Astrocyte (in vitro differentiated cells and primary cell): ENCODE measurements at regions not wholly inside any gene's neighbourhood (a gene's known extent, or its start where the extent isn't known, plus 50 kb on each side); places are given as distances from the start of the nearest gene placed in this dataset.

Experiments used
- DNase-seq: peaks from one replicate; pipeline ENCODE4 v3.0.0-alpha.2; 2010; ENCODE audit warnings: low read depth
- FAIRE-seq: peaks from 2 replicates; lab custom pipeline; 2011; peaks lifted over from hg19 to GRCh38; lab: Jason Lieb, UNC
- H2AFZ ChIP-seq: 2 replicates; pipeline ENCODE4 v1.6.0; 2012; ENCODE audit warnings: low read depth, low read length, inconsistent platforms
- H3K27ac ChIP-seq: 2 replicates; pipeline ENCODE4 v1.5.1; 2011; ENCODE audit warnings: low read depth, low read length, inconsistent platforms
- H3K27me3 ChIP-seq: 2 replicates; pipeline ENCODE4 v1.6.0; 2011; ENCODE audit warnings: low read length, inconsistent platforms; ENCODE audit not compliant: insufficient read depth
- H3K36me3 ChIP-seq: 2 replicates; pipeline ENCODE4 v1.5.1; 2011; ENCODE audit warnings: low read length, inconsistent platforms; ENCODE audit not compliant: insufficient read depth
- H3K4me1 ChIP-seq: 2 replicates; pipeline ENCODE4 v1.5.1; 2011; ENCODE audit warnings: low read length, inconsistent platforms; ENCODE audit not compliant: insufficient read depth
- H3K4me2 ChIP-seq: 2 replicates; pipeline ENCODE4 v1.6.0; 2012; ENCODE audit warnings: low read length, inconsistent platforms
- H3K4me3 ChIP-seq: 2 replicates; pipeline ENCODE4 v1.5.1; 2011; ENCODE audit warnings: low read depth, mild to moderate bottlenecking, low read length, inconsistent platforms; ENCODE audit not compliant: insufficient read depth
- H3K79me2 ChIP-seq: 2 replicates; pipeline ENCODE4 v1.6.0; 2012; ENCODE audit warnings: mild to moderate bottlenecking, low read length, inconsistent platforms; ENCODE audit not compliant: insufficient read depth
- H3K9ac ChIP-seq: 2 replicates; pipeline ENCODE4 v1.6.0; 2012; ENCODE audit warnings: mild to moderate bottlenecking, low read length, inconsistent platforms
- H3K9me3 ChIP-seq: 2 replicates; pipeline ENCODE4 v1.5.1; 2012; ENCODE audit warnings: low read depth, mild to moderate bottlenecking, low read length, inconsistent platforms; ENCODE audit not compliant: insufficient read depth
- H4K20me1 ChIP-seq: 2 replicates; pipeline ENCODE4 v1.6.0; 2012; ENCODE audit warnings: low read length, inconsistent platforms; ENCODE audit not compliant: insufficient read depth
- H3K27ac Mint-ChIP-seq: one replicate; pipeline ENCODE4 v1.8.0; 2021; ENCODE audit warnings: mild to moderate bottlenecking, mixed read lengths; ENCODE audit not compliant: unreplicated experiment
- H3K27me3 Mint-ChIP-seq: one replicate; pipeline ENCODE4 v1.8.0; 2021; ENCODE audit warnings: low read depth, mixed read lengths; ENCODE audit not compliant: unreplicated experiment
- H3K36me3 Mint-ChIP-seq: one replicate; pipeline ENCODE4 v1.8.0; 2021; ENCODE audit warnings: low read depth, mixed read lengths; ENCODE audit not compliant: unreplicated experiment
- H3K4me1 Mint-ChIP-seq: one replicate; pipeline ENCODE4 v1.8.0; 2021; ENCODE audit warnings: low read depth, mixed read lengths; ENCODE audit not compliant: unreplicated experiment
- H3K4me3 Mint-ChIP-seq: one replicate; pipeline ENCODE4 v1.8.0; 2021; ENCODE audit warnings: mild to moderate bottlenecking, moderate library complexity, mixed read lengths; ENCODE audit not compliant: unreplicated experiment
- H3K9me3 Mint-ChIP-seq: one replicate; pipeline ENCODE4 v1.8.0; 2021; ENCODE audit warnings: mild to moderate bottlenecking, mixed read lengths; ENCODE audit not compliant: unreplicated experiment
- EZH2 ChIP-seq: IDR thresholded peaks from 2 replicates; pipeline ENCODE4 v1.6.1; 2012; ENCODE audit warnings: mild to moderate bottlenecking, low read length, inconsistent platforms; ENCODE audit not compliant: insufficient read depth
- TF ChIP-seq, protein P1 (sequence below): IDR thresholded peaks from 2 replicates; pipeline ENCODE4 v1.5.1; 2011; ENCODE audit warnings: low read depth, mild to moderate bottlenecking, inconsistent platforms, low read length, moderate library complexity; ENCODE audit not compliant: insufficient read depth

DNA sequence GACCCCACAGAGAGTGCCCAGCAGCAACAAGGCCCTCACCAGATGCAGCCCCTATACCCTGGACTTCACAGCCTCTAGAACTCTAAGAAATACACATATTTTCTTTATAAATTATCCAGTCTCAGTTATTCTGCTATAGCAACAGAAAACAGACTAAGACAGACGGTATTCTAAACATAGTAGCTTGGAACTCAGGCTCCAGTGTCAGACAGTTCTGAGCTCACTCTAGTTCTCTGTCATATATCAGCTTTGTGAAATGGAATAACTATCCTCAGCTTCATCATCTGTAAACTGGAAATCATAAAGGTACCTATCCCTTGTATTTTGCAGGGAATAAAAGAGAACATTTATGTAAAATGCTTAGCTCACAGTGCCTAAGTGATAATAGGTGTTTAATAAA, 127.4 kb downstream of the GLUL start:
- Histone ChIP-seq H3K9me3 (no peaks in the 10 kb centered on the region), H3K4me2 (no peak overlapping the region), H3K4me1 (no peaks in the 10 kb centered on the region), H3K27ac (no peak overlapping the region), H2AFZ (no peak overlapping the region), H3K36me3 (no peaks in the 10 kb centered on the region), H3K4me3 (no peak overlapping the region), H3K27me3 (no peaks in the 10 kb centered on the region), H3K79me2 (no peaks in the 10 kb centered on the region), H3K9ac (no peak overlapping the region), H4K20me1 (no peaks in the 10 kb centered on the region)
- Mint-ChIP-seq H3K27ac (no peak overlapping the region), H3K9me3 (peaks cover 3% of the 10 kb centered on the region), H3K4me1 (peaks cover 6% of the 10 kb centered on the region), H3K36me3 (no peaks in the 10 kb centered on the region), H3K27me3 (peaks cover 8% of the 10 kb centered on the region), H3K4me3 (no peak overlapping the region)
- DNase-seq (no peak), FAIRE-seq (no peak)
- TF ChIP-seq, protein P1, sequence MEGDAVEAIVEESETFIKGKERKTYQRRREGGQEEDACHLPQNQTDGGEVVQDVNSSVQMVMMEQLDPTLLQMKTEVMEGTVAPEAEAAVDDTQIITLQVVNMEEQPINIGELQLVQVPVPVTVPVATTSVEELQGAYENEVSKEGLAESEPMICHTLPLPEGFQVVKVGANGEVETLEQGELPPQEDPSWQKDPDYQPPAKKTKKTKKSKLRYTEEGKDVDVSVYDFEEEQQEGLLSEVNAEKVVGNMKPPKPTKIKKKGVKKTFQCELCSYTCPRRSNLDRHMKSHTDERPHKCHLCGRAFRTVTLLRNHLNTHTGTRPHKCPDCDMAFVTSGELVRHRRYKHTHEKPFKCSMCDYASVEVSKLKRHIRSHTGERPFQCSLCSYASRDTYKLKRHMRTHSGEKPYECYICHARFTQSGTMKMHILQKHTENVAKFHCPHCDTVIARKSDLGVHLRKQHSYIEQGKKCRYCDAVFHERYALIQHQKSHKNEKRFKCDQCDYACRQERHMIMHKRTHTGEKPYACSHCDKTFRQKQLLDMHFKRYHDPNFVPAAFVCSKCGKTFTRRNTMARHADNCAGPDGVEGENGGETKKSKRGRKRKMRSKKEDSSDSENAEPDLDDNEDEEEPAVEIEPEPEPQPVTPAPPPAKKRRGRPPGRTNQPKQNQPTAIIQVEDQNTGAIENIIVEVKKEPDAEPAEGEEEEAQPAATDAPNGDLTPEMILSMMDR = no peak
- no peak for TF ChIP-seq EZH2

DNA sequence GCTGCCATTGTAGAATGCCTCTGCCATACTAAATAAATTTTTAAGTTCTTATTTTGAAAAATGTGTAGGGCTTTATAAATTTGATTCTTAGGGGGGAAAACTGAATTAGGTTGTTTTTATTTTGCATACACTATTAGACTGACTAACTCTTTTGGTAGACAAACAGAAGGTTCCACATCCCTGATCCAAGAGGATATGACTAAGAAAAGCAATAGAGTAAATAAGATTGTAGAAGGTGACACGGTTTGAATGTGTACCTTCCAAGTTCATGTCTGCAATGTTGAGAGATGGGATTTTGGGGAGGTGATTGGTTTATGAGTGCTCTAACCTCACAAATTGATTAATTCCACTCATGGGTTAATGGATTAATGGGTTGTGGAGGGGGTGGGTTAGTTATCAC, 127.9 kb downstream of the GLUL start:
- Histone ChIP-seq H3K79me2 (no peaks in the 10 kb centered on the region), H3K27me3 (no peaks in the 10 kb centered on the region), H4K20me1 (no peaks in the 10 kb centered on the region), H3K4me3 (no peak overlapping the region), H3K27ac (no peak overlapping the region), H3K4me2 (no peak overlapping the region), H3K9ac (no peak overlapping the region), H3K9me3 (no peaks in the 10 kb centered on the region), H3K36me3 (no peaks in the 10 kb centered on the region), H2AFZ (no peak overlapping the region), H3K4me1 (no peaks in the 10 kb centered on the region)
- Mint-ChIP-seq H3K4me1 (peaks cover 6% of the 10 kb centered on the region), H3K27ac (no peak overlapping the region), H3K36me3 (no peaks in the 10 kb centered on the region), H3K9me3 (peaks cover 3% of the 10 kb centered on the region), H3K4me3 (no peak overlapping the region), H3K27me3 (peaks cover 8% of the 10 kb centered on the region)
- FAIRE-seq (no peak), DNase-seq (no peak)
- TF ChIP-seq, protein P1 = no peak
- no peak for TF ChIP-seq EZH2

DNA sequence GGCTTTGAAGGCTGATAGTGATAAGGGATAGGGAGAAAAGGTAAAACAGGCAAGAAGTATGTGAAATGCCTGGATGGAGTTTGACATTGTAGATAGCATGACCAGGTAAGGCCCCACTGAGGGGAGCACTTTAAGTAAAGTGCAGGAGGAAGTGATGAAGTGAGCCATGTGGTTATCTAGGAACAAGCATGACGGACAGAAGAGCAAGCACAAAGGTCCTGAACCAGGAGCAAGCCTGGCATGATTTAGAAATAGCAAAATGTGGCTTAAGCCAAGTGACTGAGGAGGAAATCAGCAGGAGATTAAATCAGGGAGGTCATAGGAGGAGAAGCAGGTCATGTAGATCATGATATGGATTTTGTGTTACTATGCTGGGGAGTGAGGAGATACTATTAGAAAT, 129.2 kb downstream of the GLUL start:
- no peak overlapping the region for H3K27ac Mint-ChIP-seq
- H3K36me3 Mint-ChIP-seq = no peaks in the 10 kb centered on the region
- TF ChIP-seq, protein P1 = no peak
- no peak for TF ChIP-seq EZH2
- H3K4me3 Mint-ChIP-seq = no peak overlapping the region
- peaks cover 6% of the 10 kb centered on the region for H3K27me3 Mint-ChIP-seq
- Histone ChIP-seq H3K4me1 (no peaks in the 10 kb centered on the region), H3K4me2 (no peak overlapping the region), H3K36me3 (no peaks in the 10 kb centered on the region), H3K79me2 (no peaks in the 10 kb centered on the region), H3K9me3 (no peaks in the 10 kb centered on the region), H3K27me3 (no peaks in the 10 kb centered on the region), H2AFZ (no peak overlapping the region), H3K9ac (no peak overlapping the region), H3K27ac (no peak overlapping the region), H3K4me3 (no peak overlapping the region), H4K20me1 (no peaks in the 10 kb centered on the region)
- peaks cover 6% of the 10 kb centered on the region for H3K4me1 Mint-ChIP-seq
- no peak for DNase-seq
- no peak for FAIRE-seq
- H3K9me3 Mint-ChIP-seq = peaks cover 3% of the 10 kb centered on the region
